Karpas-422 (cell line): ENCODE measurements at regions not wholly inside any gene's neighbourhood (a gene's known extent, or its start where the extent isn't known, plus 50 kb on each side); places are given as distances from the start of the nearest gene placed in this dataset.

Experiments used
- DNase-seq: peaks from one replicate; pipeline ENCODE4 v3.0.0-alpha.2; 2015
- H2AFZ ChIP-seq: fragments of 200-600 bp; sonication (generic); 2 replicates; pipeline ENCODE4 v1.6.1; 2014; ENCODE audit warnings: antibody characterized with exemption, low read length, mixed read lengths
- H3K27ac ChIP-seq: fragments of 200-600 bp; sonication (generic); 2 replicates; pipeline ENCODE4 v1.5.1; 2014; ENCODE audit warnings: mild to moderate bottlenecking, low read length, moderate library complexity
- H3K27me3 ChIP-seq: fragments of 200-600 bp; sonication (generic); 2 replicates; pipeline ENCODE4 v1.6.1; 2014; ENCODE audit warnings: low read length, mixed read lengths
- H3K36me3 ChIP-seq: fragments of 200-600 bp; sonication (generic); 2 replicates; pipeline ENCODE4 v1.6.1; 2014; ENCODE audit warnings: low read length, mixed read lengths; ENCODE audit not compliant: insufficient read depth
- H3K4me1 ChIP-seq: fragments of 200-600 bp; sonication (generic); 2 replicates; pipeline ENCODE4 v1.6.1; 2014; ENCODE audit warnings: mild to moderate bottlenecking, low read length, mixed read lengths
- H3K4me2 ChIP-seq: fragments of 200-600 bp; sonication (generic); 2 replicates; pipeline ENCODE4 v1.6.1; 2014; ENCODE audit warnings: low read length, low read depth, mild to moderate bottlenecking; ENCODE audit not compliant: poor library complexity, severe bottlenecking
- H3K4me3 ChIP-seq: fragments of 200-600 bp; sonication (generic); 2 replicates; pipeline ENCODE4 v1.5.1; 2014; ENCODE audit warnings: mild to moderate bottlenecking, antibody characterized with exemption, low read length, mixed read lengths
- H3K79me2 ChIP-seq: fragments of 200-600 bp; sonication (generic); 2 replicates; pipeline ENCODE4 v1.6.1; 2014; ENCODE audit warnings: mild to moderate bottlenecking, low read length, mixed read lengths
- H3K9ac ChIP-seq: fragments of 200-600 bp; sonication (generic); 2 replicates; pipeline ENCODE4 v1.6.0; 2014; ENCODE audit warnings: low read length
- H3K9me2 ChIP-seq: fragments of 200-600 bp; sonication (generic), shearing (Covaris generic); replicated peaks from 2 replicates; pipeline ENCODE4 v1.6.0; 2014; ENCODE audit warnings: mild to moderate bottlenecking, low read length, moderate library complexity; ENCODE audit not compliant: insufficient read depth
- H3K9me3 ChIP-seq: fragments of 300-700, 200-600 bp; sonication (generic); 2 replicates; pipeline ENCODE4 v1.6.1; 2014; ENCODE audit warnings: low read length, mixed read lengths
- H4K20me1 ChIP-seq: fragments of 200-600 bp; sonication (generic); 2 replicates; pipeline ENCODE4 v1.6.1; 2014; ENCODE audit warnings: mild to moderate bottlenecking, antibody characterized with exemption, low read length, low read depth; ENCODE audit not compliant: insufficient read depth

DNA sequence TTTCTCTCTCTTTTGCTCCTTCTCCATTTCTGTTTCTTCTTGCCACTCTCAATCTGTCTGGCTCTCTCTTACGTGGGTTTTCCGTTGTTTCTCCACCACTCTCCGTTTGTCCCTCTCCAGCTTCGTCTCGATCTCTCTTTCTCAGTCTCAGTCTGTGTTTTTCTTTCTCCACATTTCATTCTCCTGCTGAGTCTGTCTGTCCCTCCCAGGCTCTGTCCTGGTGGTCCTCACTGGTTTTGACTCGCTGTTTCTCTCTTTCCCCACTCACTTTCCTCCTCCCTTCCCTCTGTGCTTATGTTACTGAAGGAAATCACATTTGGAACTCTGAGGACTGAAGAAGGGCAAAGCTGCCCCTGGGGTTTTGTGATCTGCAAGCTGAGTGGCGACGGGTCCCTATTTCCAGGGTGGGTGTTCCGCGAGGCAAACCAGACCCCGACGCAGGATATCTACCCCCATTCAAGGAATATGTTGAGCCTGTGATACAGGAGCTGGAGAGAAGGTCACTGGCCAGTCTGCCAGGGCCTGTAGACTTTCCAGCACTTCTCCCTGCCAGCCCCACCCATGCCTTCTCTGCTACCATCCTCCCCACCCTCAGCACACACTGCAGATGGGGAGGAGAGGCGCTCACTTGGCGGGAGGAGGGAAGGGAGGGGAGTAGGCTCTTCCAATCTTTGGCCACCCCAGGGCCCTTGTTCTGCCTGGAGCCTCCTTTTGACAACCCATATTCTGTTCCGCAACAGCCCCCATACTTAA, 102.7 kb upstream of the MAP1LC3B2 start:
- DNase-seq: peak; percentile 39
- Histone ChIP-seq H3K27me3 (no peaks in the 10 kb centered on the region), H3K27ac (no peak overlapping the region), H3K36me3 (no peaks in the 10 kb centered on the region), H3K4me1 (peaks cover 12% of the 10 kb centered on the region), H3K79me2 (no peaks in the 10 kb centered on the region), H2AFZ (no peak overlapping the region), H3K4me3 (no peak overlapping the region), H3K9me3 (no peaks in the 10 kb centered on the region), H4K20me1 (no peaks in the 10 kb centered on the region), H3K9me2 (no peaks in the 10 kb centered on the region), H3K4me2 (no peak overlapping the region), H3K9ac (no peak overlapping the region)

- Histone ChIP-seq H3K4me3 (no peak overlapping the region), H3K27me3 (no peaks in the 10 kb centered on the region), H3K9ac (no peak overlapping the region), H3K36me3 (no peaks in the 10 kb centered on the region), H3K4me1 (peaks cover 12% of the 10 kb centered on the region), H3K9me3 (no peaks in the 10 kb centered on the region), H4K20me1 (no peaks in the 10 kb centered on the region), H2AFZ (no peak overlapping the region), H3K4me2 (no peak overlapping the region), H3K79me2 (no peaks in the 10 kb centered on the region), H3K9me2 (no peaks in the 10 kb centered on the region), H3K27ac (no peak overlapping the region)
- no peak for DNase-seq
Measured at GRCh38 chr12:116458492-116458891, 100.7 kb upstream of the MAP1LC3B2 start.

DNA sequence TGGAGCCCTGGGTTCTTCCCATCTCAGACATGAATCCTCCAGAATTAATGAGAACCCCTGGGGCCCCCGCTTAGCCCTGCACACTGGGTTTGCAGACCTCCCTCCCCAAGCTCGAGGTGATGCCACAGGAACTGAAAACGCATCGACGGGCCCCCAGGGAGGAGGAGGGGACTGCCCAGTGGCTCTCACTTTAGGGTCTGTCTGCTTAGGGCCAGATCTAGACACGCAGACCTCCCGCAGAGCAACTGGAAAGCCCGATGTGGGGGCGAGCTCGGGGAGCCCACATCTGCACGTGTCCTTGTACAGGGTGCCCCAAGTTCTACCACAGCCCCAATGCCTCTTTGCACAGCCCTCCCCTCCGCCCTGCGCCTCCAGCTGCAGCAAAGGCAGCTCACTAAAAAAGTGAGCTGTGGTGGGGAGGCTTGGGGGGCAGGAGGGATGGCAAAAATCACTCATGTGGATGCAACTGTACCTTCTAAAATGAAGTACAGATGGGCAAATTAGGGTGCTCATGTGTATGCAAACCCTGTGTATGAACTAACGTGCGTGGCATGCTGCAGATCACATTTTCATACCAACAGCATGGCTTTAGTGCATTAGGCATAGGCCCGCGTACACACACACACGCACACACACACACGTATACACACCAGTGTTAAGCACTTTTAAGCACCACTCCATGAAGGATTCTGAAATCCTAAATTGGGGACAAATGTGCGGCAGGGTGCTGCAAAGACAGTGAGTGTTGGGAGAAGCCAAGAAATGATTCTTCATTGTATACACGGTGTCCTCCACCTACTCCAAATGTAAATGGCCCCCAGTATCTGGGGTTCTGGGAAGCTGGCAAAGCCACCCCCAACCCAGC, 99.9 kb upstream of the MAP1LC3B2 start:
- Histone ChIP-seq H3K9me3 (no peaks in the 10 kb centered on the region), H3K36me3 (no peaks in the 10 kb centered on the region), H3K4me2 (no peak overlapping the region), H3K4me1 (peaks cover 12% of the 10 kb centered on the region), H4K20me1 (no peaks in the 10 kb centered on the region), H3K27me3 (no peaks in the 10 kb centered on the region), H3K27ac (no peak overlapping the region), H3K4me3 (no peak overlapping the region), H3K9ac (peak overlapping the region; percentile 7; the same call in 1 of the 2 replicates), H3K79me2 (no peaks in the 10 kb centered on the region), H2AFZ (no peak overlapping the region), H3K9me2 (no peaks in the 10 kb centered on the region)
- DNase-seq: peak; percentile 61

DNA sequence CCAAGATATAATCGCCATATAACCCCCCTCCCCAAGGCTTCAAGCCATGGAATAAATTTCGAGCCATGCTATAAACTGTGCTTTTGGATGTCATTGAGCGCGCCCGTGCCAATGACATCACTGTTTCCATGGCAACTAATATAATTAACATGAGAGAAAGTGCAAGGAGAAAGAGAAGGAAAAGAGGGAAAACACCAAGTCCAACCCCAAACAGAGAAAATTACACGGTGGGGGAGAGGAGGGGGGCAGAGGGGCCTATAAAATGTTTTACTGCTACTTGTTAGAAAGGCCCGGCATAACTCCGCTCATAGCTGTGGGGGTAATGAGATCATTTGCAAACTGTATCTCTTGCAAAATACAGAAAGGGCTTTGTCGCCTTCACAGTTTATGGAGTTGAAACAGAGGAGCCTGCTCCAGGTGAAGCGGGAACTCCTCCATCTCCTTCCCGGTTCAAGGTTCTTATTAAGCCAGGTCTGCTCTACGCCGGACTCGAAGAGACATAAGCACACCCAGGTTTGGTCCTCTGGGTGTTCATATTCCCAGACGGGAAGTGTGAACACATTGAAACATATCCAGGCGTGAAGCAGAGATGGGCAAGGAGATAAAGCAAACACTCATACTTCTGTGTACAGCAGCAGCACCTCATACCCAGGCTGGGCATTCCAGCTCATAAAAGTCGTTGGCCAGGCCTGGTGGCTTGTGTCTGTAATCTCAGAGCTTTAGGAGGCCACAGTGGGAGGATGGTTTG, 99.1 kb upstream of the MAP1LC3B2 start:
- Histone ChIP-seq H3K4me1 (peaks cover 12% of the 10 kb centered on the region), H3K27ac (no peak overlapping the region), H3K79me2 (no peaks in the 10 kb centered on the region), H3K36me3 (no peaks in the 10 kb centered on the region), H3K9me2 (no peaks in the 10 kb centered on the region), H3K9ac (no peak overlapping the region), H3K4me3 (no peak overlapping the region), H4K20me1 (no peaks in the 10 kb centered on the region), H3K27me3 (no peaks in the 10 kb centered on the region), H3K9me3 (no peaks in the 10 kb centered on the region), H2AFZ (no peak overlapping the region), H3K4me2 (no peak overlapping the region)
- DNase-seq: no peak

- Histone ChIP-seq H2AFZ (no peak overlapping the region), H3K79me2 (no peaks in the 10 kb centered on the region), H3K27ac (no peak overlapping the region), H3K4me1 (peaks cover 12% of the 10 kb centered on the region), H3K4me2 (no peak overlapping the region), H3K36me3 (no peaks in the 10 kb centered on the region), H3K9me3 (no peaks in the 10 kb centered on the region), H3K9ac (no peak overlapping the region), H4K20me1 (no peaks in the 10 kb centered on the region), H3K27me3 (no peaks in the 10 kb centered on the region), H3K9me2 (no peaks in the 10 kb centered on the region), H3K4me3 (no peak overlapping the region)
- no peak for DNase-seq
Measured at GRCh38 chr12:116461060-116461459, 98.1 kb upstream of the MAP1LC3B2 start.

DNA sequence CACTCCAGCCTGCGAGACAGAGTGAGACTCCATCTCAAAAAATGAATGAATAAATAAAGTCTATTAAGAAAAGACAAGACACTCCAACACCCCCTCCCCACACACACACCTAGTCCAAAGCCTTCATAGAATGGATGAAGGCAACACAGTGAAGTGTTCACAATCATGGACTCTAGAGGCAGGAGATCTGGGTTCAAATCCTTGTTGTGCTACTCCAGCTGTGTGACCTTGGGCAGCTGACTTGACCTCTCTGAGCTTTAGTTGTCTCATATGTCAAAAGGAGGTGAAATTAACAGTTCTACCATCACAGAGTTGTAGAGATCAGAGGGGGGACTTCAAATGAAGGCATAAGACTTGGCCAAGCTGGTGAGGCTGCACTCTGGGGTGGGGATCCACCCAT, 95.8 kb upstream of the MAP1LC3B2 start:
- H3K27ac ChIP-seq: no peak overlapping the region

DNA sequence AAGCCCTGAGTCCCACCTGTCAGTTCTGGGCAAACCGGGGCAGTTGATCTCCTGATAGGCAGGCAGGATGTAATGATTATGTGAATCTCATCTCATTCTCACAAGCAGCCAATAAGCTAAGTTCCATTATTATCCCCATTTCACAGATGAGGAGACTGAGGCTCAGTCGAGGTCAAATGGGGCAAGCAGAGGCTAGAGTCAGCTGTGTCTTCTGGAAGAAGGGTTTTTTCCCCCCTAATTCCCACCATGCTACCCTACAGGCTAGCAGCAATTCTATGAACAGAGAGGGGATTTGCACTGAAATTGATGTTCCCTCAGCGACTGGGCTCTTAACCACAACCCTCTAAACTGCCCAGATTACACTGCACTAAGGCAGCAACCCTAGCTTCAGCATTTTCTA, 93.8 kb upstream of the MAP1LC3B2 start:
- Histone ChIP-seq H3K79me2 (no peaks in the 10 kb centered on the region), H3K4me2 (no peak overlapping the region), H3K4me1 (no peaks in the 10 kb centered on the region), H3K36me3 (no peaks in the 10 kb centered on the region), H3K27ac (no peak overlapping the region), H3K4me3 (no peak overlapping the region), H2AFZ (no peak overlapping the region), H3K27me3 (no peaks in the 10 kb centered on the region), H3K9me2 (no peaks in the 10 kb centered on the region), H3K9ac (no peak overlapping the region), H4K20me1 (no peaks in the 10 kb centered on the region), H3K9me3 (no peaks in the 10 kb centered on the region)
- DNase-seq: no peak

More for the DNA sequence above, 95.8 kb upstream of the MAP1LC3B2 start:
- Histone ChIP-seq H3K4me1 (peaks cover 12% of the 10 kb centered on the region), H3K79me2 (no peaks in the 10 kb centered on the region), H4K20me1 (no peaks in the 10 kb centered on the region), H3K36me3 (no peaks in the 10 kb centered on the region), H2AFZ (no peak overlapping the region), H3K9ac (no peak overlapping the region), H3K4me3 (no peak overlapping the region), H3K4me2 (no peak overlapping the region), H3K9me3 (no peaks in the 10 kb centered on the region), H3K9me2 (no peaks in the 10 kb centered on the region), H3K27me3 (no peaks in the 10 kb centered on the region)
- DNase-seq: no peak

DNA sequence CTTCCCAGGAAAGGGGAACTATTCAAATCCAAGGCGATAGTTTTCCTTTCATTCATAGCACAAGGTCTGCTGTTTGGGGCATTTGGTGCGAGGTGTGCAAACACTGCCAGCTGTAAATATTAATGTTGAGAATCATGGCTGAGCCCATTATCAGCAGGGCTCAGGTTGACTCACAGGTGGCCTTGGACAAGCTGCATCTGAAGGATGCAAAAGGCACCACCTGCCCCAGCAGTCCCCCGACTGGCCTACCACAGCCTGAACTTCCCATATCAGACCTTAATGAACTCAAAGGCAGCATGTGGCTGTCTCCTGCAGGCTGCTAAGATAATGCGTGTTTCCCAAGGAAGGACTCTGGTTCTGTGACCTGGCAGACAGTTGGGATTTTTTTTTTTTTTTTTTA, 93.3 kb upstream of the MAP1LC3B2 start:
- Histone ChIP-seq H3K27me3 (no peaks in the 10 kb centered on the region), H3K9me2 (no peaks in the 10 kb centered on the region), H2AFZ (no peak overlapping the region), H3K4me3 (no peak overlapping the region), H3K4me2 (no peak overlapping the region), H4K20me1 (no peaks in the 10 kb centered on the region), H3K4me1 (no peaks in the 10 kb centered on the region), H3K79me2 (no peaks in the 10 kb centered on the region), H3K9ac (no peak overlapping the region), H3K27ac (no peak overlapping the region), H3K36me3 (no peaks in the 10 kb centered on the region), H3K9me3 (no peaks in the 10 kb centered on the region)
- DNase-seq: no peak
